ENCODE measurements at regions not wholly inside any gene's neighbourhood (a gene's known extent, or its start where the extent isn't known, plus 50 kb on each side); places are given as distances from the start of the nearest gene placed in this dataset.

DNA sequence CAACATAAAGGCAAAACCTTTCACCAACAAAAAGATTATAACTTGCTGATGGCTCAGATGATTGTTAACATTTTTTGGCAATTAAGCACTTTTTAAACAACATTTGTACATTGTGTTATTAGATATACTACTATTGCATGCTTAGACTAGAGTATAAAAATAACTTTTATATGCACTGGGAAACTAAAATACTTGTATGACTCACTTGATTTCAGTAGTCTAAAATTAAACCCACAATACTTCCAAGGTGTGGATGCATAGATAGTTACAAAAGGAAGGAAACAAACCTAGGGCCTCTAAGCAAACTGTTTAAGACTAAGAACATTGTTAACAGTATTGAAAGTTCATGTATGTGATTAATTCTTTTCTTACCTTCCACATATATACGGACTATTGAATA, 1521.5 kb downstream of the OTOL1 start:
- intact Hi-C loops (cut with DNase I), result no loop called here
- no peak for DNase-seq (ENCODE audit: low spot score)

GRCh38 chr3:163018664-163019063, 1522.1 kb downstream of the OTOL1 start:
- DNase-seq (ENCODE audit: low spot score), result peak; percentile 69
- intact Hi-C loops (cut with DNase I), result no loop called here

- intact Hi-C loops (cut with DNase I), result no loop called here
- no peak for DNase-seq (ENCODE audit: low spot score)
Observed at GRCh38 chr3:163019260-163019659, 1522.7 kb downstream of the OTOL1 start.

DNA sequence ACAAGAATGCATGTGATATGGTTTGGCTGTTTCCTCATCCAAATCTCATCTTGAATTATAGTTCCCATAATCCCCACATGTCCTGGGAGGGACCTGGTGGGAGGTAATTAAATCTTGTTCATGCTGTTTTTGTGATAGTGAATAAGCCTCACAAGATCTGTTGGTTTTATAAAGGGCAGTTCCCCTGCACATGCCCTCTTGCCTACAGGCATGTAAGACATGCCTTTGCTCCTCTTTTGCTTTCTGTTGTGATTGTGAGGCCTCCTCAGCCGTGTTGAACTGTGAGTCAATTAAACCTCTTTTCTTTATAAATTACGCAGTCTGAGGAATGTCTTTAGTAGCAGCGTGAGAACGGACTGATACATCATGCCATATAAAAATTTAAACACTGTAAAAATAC, 1537.0 kb downstream of the OTOL1 start:
- DNase-seq (ENCODE audit: low spot score), result no peak
- intact Hi-C loops (cut with DNase I), result no loop called here

GRCh38 chr3:163039636-163040035, 1543.0 kb downstream of the OTOL1 start:
- no peak for DNase-seq (ENCODE audit: low spot score)
- intact Hi-C loops (cut with DNase I), result no loop called here

DNA sequence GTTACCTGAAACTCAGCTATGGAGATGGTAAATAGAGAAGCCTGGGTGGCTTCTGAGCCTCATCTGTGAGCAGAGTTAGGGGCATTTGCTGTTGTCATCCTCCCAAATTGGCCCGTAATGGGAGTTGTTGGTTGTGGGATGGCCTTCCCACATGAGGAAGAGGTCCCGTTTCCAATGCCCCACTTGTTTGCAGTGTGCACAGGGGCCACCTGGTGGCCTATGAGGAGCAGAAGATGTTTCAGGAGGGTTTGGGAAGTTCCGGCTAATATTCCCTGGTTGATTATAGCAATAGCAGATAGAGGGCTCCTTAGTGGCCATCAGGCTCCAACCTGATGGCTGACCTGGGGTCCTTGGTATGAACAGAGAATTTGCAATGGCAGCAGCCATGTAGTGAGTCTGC, 1546.5 kb downstream of the OTOL1 start:
- intact Hi-C loops (cut with DNase I), result no loop called here
- no peak for DNase-seq (ENCODE audit: low spot score)

GRCh38 chr3:163045945-163046344, 1549.3 kb downstream of the OTOL1 start:
- intact Hi-C loops (cut with DNase I), result no loop called here
- no peak for DNase-seq (ENCODE audit: low spot score)

- intact Hi-C loops (cut with DNase I), result no loop called here
- no peak for DNase-seq (ENCODE audit: low spot score)
Observed at GRCh38 chr3:163048881-163049280, 1552.3 kb downstream of the OTOL1 start.

DNA sequence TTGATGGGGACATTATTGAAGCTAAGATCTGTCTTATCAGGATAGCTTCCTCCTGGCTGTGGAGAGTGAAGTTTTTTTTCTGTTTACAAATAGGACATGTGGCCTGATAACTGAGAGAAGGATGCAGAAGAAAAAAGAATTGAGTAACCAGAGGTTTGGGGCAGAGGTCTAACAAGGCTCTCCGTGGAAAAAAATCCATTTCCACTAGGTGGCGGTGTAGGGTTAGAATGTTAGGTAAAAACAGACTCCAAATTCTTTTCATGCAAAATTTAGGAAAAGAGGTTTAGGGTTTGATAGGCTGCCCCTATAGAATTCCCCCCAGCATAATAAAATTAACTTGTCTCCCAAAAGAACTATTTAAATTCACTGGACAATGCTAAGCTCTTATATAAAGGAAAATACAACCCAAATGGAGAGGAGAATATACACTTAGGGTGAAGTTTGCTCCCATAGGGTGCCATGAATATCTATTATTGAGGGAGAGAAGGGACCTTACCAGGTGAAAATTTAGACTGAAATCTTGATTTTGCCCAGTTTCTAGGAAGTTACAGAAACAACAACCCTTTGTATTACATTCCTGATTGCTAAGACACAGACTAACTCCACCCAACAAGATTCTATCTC, 1560.4 kb downstream of the OTOL1 start:
- intact Hi-C loops (cut with DNase I), result no loop called here
- no peak for DNase-seq (ENCODE audit: low spot score)

DNA sequence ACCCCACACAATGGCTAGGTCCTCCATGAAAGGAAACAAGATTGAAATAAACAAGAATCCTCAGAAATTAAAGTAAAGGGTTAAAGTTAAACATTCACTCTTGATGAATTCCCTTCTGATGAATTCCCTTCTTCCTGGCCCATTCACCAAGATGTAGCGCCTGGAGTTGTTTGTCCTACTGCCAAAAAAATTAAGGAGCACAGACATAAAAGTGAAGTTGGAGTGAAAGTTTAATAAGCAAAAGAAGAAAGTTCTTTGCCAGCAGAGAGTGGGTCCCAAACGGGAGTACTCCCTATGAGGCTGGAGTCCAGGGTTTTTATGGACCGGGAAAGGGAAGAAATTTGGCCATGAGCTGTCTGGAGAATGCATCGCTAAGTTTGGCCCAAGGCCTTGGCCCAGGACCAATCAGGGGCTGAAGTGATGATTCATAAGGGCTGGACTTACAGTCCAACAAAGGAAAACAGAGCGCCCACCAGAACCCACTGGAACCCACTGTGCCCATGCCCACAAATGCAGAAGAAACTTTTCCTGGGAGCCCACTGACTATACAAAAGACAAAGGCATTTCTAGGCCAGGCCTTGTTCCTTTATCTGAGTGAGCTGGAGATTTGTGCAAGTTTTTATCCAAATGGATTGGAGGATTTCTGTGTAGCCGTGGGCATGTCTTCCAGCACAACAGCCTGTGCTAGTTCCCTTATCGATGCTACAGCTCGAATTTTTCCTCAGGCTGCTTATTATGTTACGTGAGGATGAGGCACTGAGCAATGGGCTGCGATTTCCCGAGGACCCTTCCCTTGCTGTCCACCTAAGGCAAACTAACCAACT, 1561.6 kb downstream of the OTOL1 start:
- intact Hi-C loops (cut with DNase I), result no loop called here

GRCh38 chr3:163071713-163072112, 1575.1 kb downstream of the OTOL1 start:
- no peak for DNase-seq (ENCODE audit: low spot score)
- intact Hi-C loops (cut with DNase I), result no loop called here

More for the DNA sequence above, 1561.6 kb downstream of the OTOL1 start:
- peak; percentile 80 for DNase-seq (ENCODE audit: low spot score)

All from posterior vena cava (tissue), 2 donors.